Activated naive CD4-positive, alpha-beta T cell treated with anti-CD3 and anti-CD28 coated beads, Interleukin-2, amount 50 U/mL, for 72 hours (primary cell): ENCODE measurements at regions not wholly inside any gene's neighbourhood (a gene's known extent, or its start where the extent isn't known, plus 50 kb on each side); places are given as distances from the start of the nearest gene placed in this dataset.

Experiments
- ATAC-seq, 2 donors: fragments of 150-1000 bp; cut with Tn5 transposase; 2 replicates each; pipeline ENCODE4 v1.10.0; 2021; ENCODE audit warnings: mild to moderate bottlenecking in 2 of 2, moderate library complexity in 2 of 2
- DNase-seq, 2 donors: peaks; one replicate each; pipeline ENCODE4 v3.0.0; 2021 to 2022; ENCODE audit warnings: low spot score in 2 of 2
- H3K27ac Mint-ChIP-seq, 2 donors: one replicate each; pipeline ENCODE4 v1.8.0; 2022; ENCODE audit warnings: mild to moderate bottlenecking in 2 of 2, mixed read lengths in 2 of 2
- H3K36me3 Mint-ChIP-seq, 2 donors: one replicate each; pipeline ENCODE4 v1.8.0; 2022; ENCODE audit warnings: mixed read lengths in 2 of 2
- H3K9me3 Mint-ChIP-seq, 2 donors: one replicate each; pipeline ENCODE4 v1.8.0; 2022; ENCODE audit warnings: mixed read lengths in 2 of 2

GRCh38 chr3:168579010-168579409, 483.3 kb upstream of the GOLIM4 start:
- H3K9me3 Mint-ChIP-seq = no peaks in the 10 kb centered on the region
- ATAC-seq = no peak
- no peak overlapping the region for H3K27ac Mint-ChIP-seq
- H3K36me3 Mint-ChIP-seq = no peaks in the 10 kb centered on the region
- DNase-seq = no peak

GRCh38 chr3:168575750-168576149, 480.0 kb upstream of the GOLIM4 start:
- no peak for ATAC-seq
- H3K36me3 Mint-ChIP-seq = no peaks in the 10 kb centered on the region
- no peaks in the 10 kb centered on the region for H3K9me3 Mint-ChIP-seq
- DNase-seq = no peak
- no peak overlapping the region for H3K27ac Mint-ChIP-seq

- no peaks in the 10 kb centered on the region for H3K9me3 Mint-ChIP-seq
- H3K27ac Mint-ChIP-seq = no peak overlapping the region
- DNase-seq (no peak), ATAC-seq (no peak)
- H3K36me3 Mint-ChIP-seq = no peaks in the 10 kb centered on the region
Measured at GRCh38 chr3:168574455-168575158, 478.9 kb upstream of the GOLIM4 start.

GRCh38 chr3:168570404-168571155, 474.9 kb upstream of the GOLIM4 start:
- DNase-seq = no peak
- Mint-ChIP-seq H3K9me3 (peaks cover 0 to 8% of the 10 kb centered on the region in 2 donors), H3K27ac (no peak overlapping the region), H3K36me3 (no peaks in the 10 kb centered on the region)
- ATAC-seq = no peak

GRCh38 chr3:168558728-168559411, 463.1 kb upstream of the GOLIM4 start:
- Mint-ChIP-seq H3K27ac (no peak overlapping the region), H3K36me3 (no peaks in the 10 kb centered on the region), H3K9me3 (no peaks in the 10 kb centered on the region)
- ATAC-seq = no peak
- DNase-seq = no peak

GRCh38 chr3:168552251-168552650, 456.5 kb upstream of the GOLIM4 start:
- Mint-ChIP-seq H3K27ac (no peak overlapping the region), H3K36me3 (no peaks in the 10 kb centered on the region), H3K9me3 (peaks cover 4 to 9% of the 10 kb centered on the region in 2 donors)
- DNase-seq (no peak), ATAC-seq (no peak)

- no peak for ATAC-seq
Measured at GRCh38 chr3:168548719-168549118, 453.0 kb upstream of the GOLIM4 start.

GRCh38 chr3:168546707-168547106, 451.0 kb upstream of the GOLIM4 start:
- no peak for ATAC-seq
- Mint-ChIP-seq H3K9me3 (peaks cover 4 to 22% of the 10 kb centered on the region in 2 donors), H3K36me3 (no peaks in the 10 kb centered on the region), H3K27ac (no peak overlapping the region)
- DNase-seq = no peak

More at GRCh38 chr3:168548719-168549118, 453.0 kb upstream of the GOLIM4 start:
- Mint-ChIP-seq H3K36me3 (no peaks in the 10 kb centered on the region), H3K27ac (no peak overlapping the region), H3K9me3 (peaks cover 4 to 14% of the 10 kb centered on the region in 2 donors)
- no peak for DNase-seq

GRCh38 chr3:168545591-168545990, 449.9 kb upstream of the GOLIM4 start:
- no peak for ATAC-seq
- no peak for DNase-seq
- Mint-ChIP-seq H3K27ac (no peak overlapping the region), H3K36me3 (no peaks in the 10 kb centered on the region), H3K9me3 (peaks cover 4 to 21% of the 10 kb centered on the region in 2 donors)

- DNase-seq (no peak), ATAC-seq (no peak)
- Mint-ChIP-seq H3K27ac (no peak overlapping the region), H3K9me3 (peaks cover 0 to 14% of the 10 kb centered on the region in 2 donors), H3K36me3 (no peaks in the 10 kb centered on the region)
Measured at GRCh38 chr3:168544097-168544957, 448.6 kb upstream of the GOLIM4 start.

- no peak for DNase-seq
- H3K27ac Mint-ChIP-seq = no peak overlapping the region
- no peak for ATAC-seq
- H3K36me3 Mint-ChIP-seq = no peaks in the 10 kb centered on the region
- H3K9me3 Mint-ChIP-seq = peaks cover 0 to 8% of the 10 kb centered on the region in 2 donors
Measured at GRCh38 chr3:168540726-168541125, 445.0 kb upstream of the GOLIM4 start.

- Mint-ChIP-seq H3K36me3 (no peaks in the 10 kb centered on the region), H3K9me3 (peaks cover 0 to 8% of the 10 kb centered on the region in 2 donors), H3K27ac (no peak overlapping the region)
- DNase-seq (no peak), ATAC-seq (no peak)
Measured at GRCh38 chr3:168539909-168540308, 444.2 kb upstream of the GOLIM4 start.

GRCh38 chr3:168534761-168535160, 439.0 kb upstream of the GOLIM4 start:
- Mint-ChIP-seq H3K27ac (no peak overlapping the region), H3K9me3 (peaks cover 0 to 3% of the 10 kb centered on the region in 2 donors), H3K36me3 (no peaks in the 10 kb centered on the region)
- ATAC-seq (no peak), DNase-seq (no peak)

- Mint-ChIP-seq H3K9me3 (peaks cover 3 to 4% of the 10 kb centered on the region in 2 donors), H3K27ac (no peak overlapping the region), H3K36me3 (no peaks in the 10 kb centered on the region)
- no peak for DNase-seq
- no peak for ATAC-seq
Measured at GRCh38 chr3:168533600-168533999, 437.9 kb upstream of the GOLIM4 start.

- ATAC-seq (no peak), DNase-seq (no peak)
- Mint-ChIP-seq H3K9me3 (peaks cover 3 to 7% of the 10 kb centered on the region in 2 donors), H3K36me3 (no peaks in the 10 kb centered on the region), H3K27ac (no peak overlapping the region)
Measured at GRCh38 chr3:168532135-168532534, 436.4 kb upstream of the GOLIM4 start.

- Mint-ChIP-seq H3K36me3 (no peaks in the 10 kb centered on the region), H3K27ac (no peak overlapping the region), H3K9me3 (peaks cover 3 to 7% of the 10 kb centered on the region in 2 donors)
- DNase-seq (no peak), ATAC-seq (no peak)
Measured at GRCh38 chr3:168531116-168531515, 435.4 kb upstream of the GOLIM4 start.
